Muscle of leg (tissue), 3 donors: ENCODE measurements at regions not wholly inside any gene's neighbourhood (a gene's known extent, or its start where the extent isn't known, plus 50 kb on each side); places are given as distances from the start of the nearest gene placed in this dataset.
"Not testable (repeated sequence)": the region's sequence is repeated elsewhere in the genome, so short reads cannot be mapped to it uniquely, and the experiment has no call there.

Source experiments
- DNase-seq: peaks from one replicate; pipeline ENCODE4 v3.0.0; 2013
- H3K27ac ChIP-seq: one replicate; pipeline ENCODE4 v1.5.1; 2013; ENCODE audit warnings: mild to moderate bottlenecking, low read length, control low read depth
- H3K27me3 ChIP-seq: one replicate; pipeline ENCODE4 v1.6.1; 2013; ENCODE audit warnings: low read length; ENCODE audit not compliant: control insufficient read depth, insufficient read depth
- H3K36me3 ChIP-seq: one replicate; pipeline ENCODE4 v1.6.1; 2013; ENCODE audit warnings: low read length; ENCODE audit not compliant: control insufficient read depth, insufficient read depth
- H3K4me1 ChIP-seq: one replicate; pipeline ENCODE4 v1.6.1; 2013; ENCODE audit warnings: low read length; ENCODE audit not compliant: control insufficient read depth, insufficient read depth
- H3K4me3 ChIP-seq: one replicate; pipeline ENCODE4 v1.5.1; 2013; ENCODE audit warnings: low read length, control low read depth
- H3K9me3 ChIP-seq: replicated peaks from 2 replicates; pipeline ENCODE4 v1.6.1; 2013; ENCODE audit warnings: low read depth, low read length; ENCODE audit not compliant: control insufficient read depth
- WGBS: methylation state at CpG from one replicate; pipeline ENCODE4 v1.1.5; 2013; ENCODE audit warnings: missing lambda C conversion rate; ENCODE audit not compliant: insufficient coverage; 5-methylcytosine and 5-hydroxymethylcytosine counted together

GRCh38 chr12:63450816-63451215 lies 217.5 kb downstream of the DPY19L2 start:
- H3K27me3 ChIP-seq = no peaks in the 10 kb centered on the region
- H3K36me3 ChIP-seq = no peaks in the 10 kb centered on the region
- DNase-seq = peak; percentile 10
- no peak overlapping the region for H3K27ac ChIP-seq
- WGBS = no CpG with 5 or more reads among the region's 2 CpGs
- H3K4me3 ChIP-seq = no peak overlapping the region
- H3K9me3 ChIP-seq = no peaks in the 10 kb centered on the region
- no peaks in the 10 kb centered on the region for H3K4me1 ChIP-seq

DNA sequence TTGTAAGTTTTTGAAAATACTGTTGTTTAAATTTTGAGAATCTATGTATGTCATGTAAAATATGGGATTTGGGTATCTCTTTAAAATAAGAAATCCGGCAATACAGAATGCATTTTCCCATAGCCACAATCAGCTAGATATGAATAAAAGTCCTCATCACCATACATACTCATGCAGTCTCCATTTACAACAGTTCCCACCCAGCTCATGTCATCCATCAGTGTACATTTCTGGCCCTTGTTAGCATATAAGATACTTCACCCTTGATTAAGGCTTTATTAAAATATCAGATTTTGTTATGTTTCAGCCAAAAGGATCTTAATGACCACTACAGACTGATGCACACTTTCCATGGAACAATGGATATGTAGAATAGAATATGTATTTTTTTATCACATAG lies 218.0 kb downstream of the DPY19L2 start:
- Histone ChIP-seq H3K27ac (no peak overlapping the region), H3K27me3 (no peaks in the 10 kb centered on the region), H3K36me3 (no peaks in the 10 kb centered on the region), H3K4me1 (no peaks in the 10 kb centered on the region), H3K4me3 (no peak overlapping the region), H3K9me3 (no peaks in the 10 kb centered on the region)
- WGBS = no CpG with 5 or more reads among the region's 1 CpG
- no peak for DNase-seq

- Histone ChIP-seq H3K4me1 (no peaks in the 10 kb centered on the region), H3K4me3 (no peak overlapping the region), H3K36me3 (no peaks in the 10 kb centered on the region), H3K9me3 (no peaks in the 10 kb centered on the region), H3K27me3 (no peaks in the 10 kb centered on the region), H3K27ac (no peak overlapping the region)
- DNase-seq = no peak
- WGBS = 84% methylated on average over 2 of the region's 3 CpGs
Measured at GRCh38 chr12:63445224-63445880, 222.9 kb downstream of the DPY19L2 start.

- Histone ChIP-seq H3K27ac (no peak overlapping the region), H3K4me3 (no peak overlapping the region), H3K4me1 (no peaks in the 10 kb centered on the region), H3K27me3 (no peaks in the 10 kb centered on the region), H3K9me3 (no peaks in the 10 kb centered on the region), H3K36me3 (no peaks in the 10 kb centered on the region)
- WGBS = 45% methylated on average over 3 of the region's 5 CpGs
- DNase-seq = no peak
Measured at GRCh38 chr12:63440048-63440447, 228.2 kb downstream of the DPY19L2 start.

- not testable (repeated sequence) for H3K4me3 ChIP-seq, H3K36me3 ChIP-seq, DNase-seq, H3K4me1 ChIP-seq, H3K27me3 ChIP-seq, H3K9me3 ChIP-seq, H3K27ac ChIP-seq
- WGBS = 99% methylated on average over 9 of the region's 11 CpGs
Measured at GRCh38 chr12:63434384-63434783, 233.9 kb downstream of the DPY19L2 start.

DNA sequence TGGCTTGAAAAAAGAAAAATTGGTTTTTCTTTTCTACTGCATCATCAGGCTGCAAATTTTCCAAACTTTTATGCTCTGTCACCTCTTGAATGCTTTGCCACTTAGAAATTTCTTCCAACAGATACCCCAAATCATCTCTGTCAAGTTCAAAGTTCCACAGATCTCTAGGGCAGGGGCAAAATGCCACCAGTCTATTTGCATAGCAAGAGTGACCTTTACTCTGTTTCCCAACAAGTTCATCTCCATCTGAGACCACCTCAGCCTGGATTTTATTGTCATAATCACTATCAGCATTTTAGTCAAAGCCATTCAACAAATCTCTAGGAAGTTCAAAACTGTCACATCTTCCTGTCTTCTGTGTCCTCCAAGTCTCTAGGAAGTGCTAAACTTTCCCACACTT lies 240.3 kb downstream of the DPY19L2 start:
- H3K4me3 ChIP-seq, H3K27me3 ChIP-seq, H3K9me3 ChIP-seq, H3K4me1 ChIP-seq, DNase-seq, H3K27ac ChIP-seq, H3K36me3 ChIP-seq: not testable (repeated sequence)

DNA sequence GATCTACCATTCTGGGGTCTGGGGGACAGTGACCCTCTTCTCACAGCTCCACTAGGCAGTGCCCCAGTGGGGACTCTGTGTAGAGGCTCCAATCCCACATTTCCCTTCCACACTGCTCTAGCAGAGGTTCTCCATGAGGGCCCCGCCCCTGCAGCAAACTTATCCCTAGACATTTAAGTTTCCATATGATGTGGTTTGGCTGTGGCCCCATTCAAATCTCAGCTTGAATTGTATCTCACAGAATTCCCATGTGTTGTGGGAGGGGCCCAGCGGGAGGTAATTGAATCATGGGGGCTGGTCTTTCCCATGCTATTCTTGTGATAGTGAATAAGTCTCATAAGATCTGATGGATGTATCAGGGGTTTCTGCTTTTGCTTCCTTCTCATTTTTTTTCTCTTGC lies 241.3 kb downstream of the DPY19L2 start:
- WGBS = no CpG with 5 or more reads among the region's 2 CpGs
- not testable (repeated sequence) for H3K27ac ChIP-seq, H3K4me3 ChIP-seq, H3K27me3 ChIP-seq, H3K9me3 ChIP-seq, H3K4me1 ChIP-seq, H3K36me3 ChIP-seq
- peak; percentile 15 for DNase-seq

- no peaks in the 10 kb centered on the region for H3K27me3 ChIP-seq
- H3K4me3 ChIP-seq = no peak overlapping the region
- H3K4me1 ChIP-seq = no peaks in the 10 kb centered on the region
- H3K9me3 ChIP-seq = peaks cover 4% of the 10 kb centered on the region
- no peak for DNase-seq
- no peak overlapping the region for H3K27ac ChIP-seq
- 0% methylated on average over 1 of the region's 3 CpGs for WGBS
- no peaks in the 10 kb centered on the region for H3K36me3 ChIP-seq
Measured at GRCh38 chr12:63424671-63425070, 243.6 kb downstream of the DPY19L2 start.

DNA sequence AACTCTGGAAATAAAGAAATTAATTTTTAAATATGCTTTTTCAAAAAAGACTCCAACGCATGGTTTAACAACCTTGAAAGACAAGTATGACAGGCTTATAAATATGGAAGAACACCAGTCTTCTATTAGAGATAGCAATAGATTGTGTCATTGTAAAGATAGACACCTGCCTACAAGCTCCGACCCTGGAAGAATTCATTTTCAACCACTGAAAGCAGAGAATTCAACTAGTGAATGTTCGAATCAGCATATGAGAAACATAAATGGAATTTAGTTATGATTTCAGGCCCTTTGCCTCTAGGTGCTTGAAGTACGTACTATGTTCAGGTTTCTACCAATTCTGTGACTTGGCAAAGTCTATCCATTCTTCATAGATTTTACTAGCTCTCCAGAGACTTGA lies 244.5 kb downstream of the DPY19L2 start:
- Histone ChIP-seq H3K27me3 (no peaks in the 10 kb centered on the region), H3K27ac (no peak overlapping the region), H3K36me3 (no peaks in the 10 kb centered on the region), H3K4me1 (no peaks in the 10 kb centered on the region), H3K4me3 (no peak overlapping the region), H3K9me3 (peaks cover 4% of the 10 kb centered on the region)
- no CpG with 5 or more reads among the region's 4 CpGs for WGBS
- no peak for DNase-seq

GRCh38 chr12:63420206-63420644 lies 248.1 kb downstream of the DPY19L2 start:
- H3K27ac ChIP-seq = no peak overlapping the region
- H3K4me1 ChIP-seq = no peaks in the 10 kb centered on the region
- WGBS = 71% methylated on average over 1 of the region's 6 CpGs
- H3K27me3 ChIP-seq = no peaks in the 10 kb centered on the region
- peak; percentile 11 for DNase-seq
- no peak overlapping the region for H3K4me3 ChIP-seq
- H3K9me3 ChIP-seq = peaks cover 10% of the 10 kb centered on the region
- H3K36me3 ChIP-seq = no peaks in the 10 kb centered on the region

GRCh38 chr12:63419154-63419553 lies 249.1 kb downstream of the DPY19L2 start:
- H3K4me1 ChIP-seq = no peaks in the 10 kb centered on the region
- H3K27ac ChIP-seq = no peak overlapping the region

More at GRCh38 chr12:63419154-63419553, 249.1 kb downstream of the DPY19L2 start:
- Histone ChIP-seq H3K27me3 (no peaks in the 10 kb centered on the region), H3K9me3 (peaks cover 11% of the 10 kb centered on the region), H3K4me3 (no peak overlapping the region), H3K36me3 (no peaks in the 10 kb centered on the region)
- 90% methylated on average over 7 of the region's 7 CpGs for WGBS
- DNase-seq = no peak
